ENCODE measurements at regions not wholly inside any gene's neighbourhood (a gene's known extent, or its start where the extent isn't known, plus 50 kb on each side); places are given as distances from the start of the nearest gene placed in this dataset.
"Not testable (repeated sequence)": the region's sequence is repeated elsewhere in the genome, so short reads cannot be mapped to it uniquely, and the experiment has no call there.

GRCh38 chr5:158451203-158451992, 592.5 kb upstream of the CLINT1 start:
- no peaks in the 10 kb centered on the region for H3K4me1 ChIP-seq
- intact Hi-C loops (cut with DNase I), result no loop called here
- WGBS (ENCODE audit: insufficient coverage, low coverage, low lambda C conversion rate, missing lambda C conversion rate), result 38% methylated on average over 8 of the region's 8 CpGs
- no peaks in the 10 kb centered on the region for H3K36me3 ChIP-seq
- TF ChIP-seq CTCF (IDR thresholded peaks at IDR 0.05), result no peak
- TF ChIP-seq POLR2A (IDR thresholded peaks at IDR 0.05), result no peak
- ATAC-seq (peak in 3 of 4 donors; percentile 40 to 88 (median 72)), DNase-seq (no peak)
- no peak overlapping the region for H3K4me3 ChIP-seq
- H3K27me3 ChIP-seq, result no peaks in the 10 kb centered on the region
- H3K27ac ChIP-seq, result no peak overlapping the region
- H3K9me3 ChIP-seq, result no peaks in the 10 kb centered on the region

GRCh38 chr5:158450751-158451171, 591.8 kb upstream of the CLINT1 start:
- Histone ChIP-seq H3K27ac (no peak overlapping the region), H3K4me1 (no peaks in the 10 kb centered on the region), H3K9me3 (no peaks in the 10 kb centered on the region), H3K4me3 (no peak overlapping the region), H3K36me3 (no peaks in the 10 kb centered on the region), H3K27me3 (no peaks in the 10 kb centered on the region)
- TF ChIP-seq CTCF (IDR thresholded peaks at IDR 0.05) (no peak), POLR2A (IDR thresholded peaks at IDR 0.05) (no peak)
- intact Hi-C loops (cut with DNase I), result no loop called here
- WGBS (ENCODE audit: insufficient coverage, low coverage, low lambda C conversion rate, missing lambda C conversion rate), result 77% methylated on average over 5 of the region's 5 CpGs
- no peak for DNase-seq
- ATAC-seq, result no peak

- H3K27ac ChIP-seq; intact Hi-C loops (cut with DNase I); H3K9me3 ChIP-seq; H3K27me3 ChIP-seq; H3K4me3 ChIP-seq; H3K36me3 ChIP-seq; H3K4me1 ChIP-seq: not testable (repeated sequence)
- peak in 1 of 3 donors; percentile 57 for DNase-seq
- ATAC-seq, result peak in 2 of 4 donors; percentile 35 to 38
- WGBS (ENCODE audit: insufficient coverage, low coverage, low lambda C conversion rate, missing lambda C conversion rate), result 28% methylated on average over 2 of the region's 6 CpGs
These were observed 587.8 kb upstream of the CLINT1 start for GRCh38 chr5:158446761-158447160.

- ATAC-seq; H3K27me3 ChIP-seq; H3K36me3 ChIP-seq; H3K4me3 ChIP-seq; DNase-seq; H3K27ac ChIP-seq; H3K9me3 ChIP-seq; intact Hi-C loops (cut with DNase I): not testable (repeated sequence)
- WGBS (ENCODE audit: insufficient coverage, low coverage, low lambda C conversion rate, missing lambda C conversion rate), result 93% methylated on average over 2 of the region's 3 CpGs
- peaks cover 0 to 24% (median 0%) of the 10 kb centered on the region in 4 donors for H3K4me1 ChIP-seq
These were observed 580.3 kb upstream of the CLINT1 start for GRCh38 chr5:158439204-158439603.

- DNase-seq, result no peak
- ATAC-seq, result no peak
- no peak overlapping the region for H3K27ac ChIP-seq
- TF ChIP-seq CTCF (IDR thresholded peaks at IDR 0.05) (no peak), POLR2A (IDR thresholded peaks at IDR 0.05) (no peak)
- H3K4me1 ChIP-seq, result peaks cover 0 to 25% (median 0%) of the 10 kb centered on the region in 4 donors
- H3K27me3 ChIP-seq, result no peaks in the 10 kb centered on the region
- no peak overlapping the region for H3K4me3 ChIP-seq
- no peaks in the 10 kb centered on the region for H3K36me3 ChIP-seq
- WGBS (ENCODE audit: insufficient coverage, low coverage, low lambda C conversion rate, missing lambda C conversion rate), result 88% methylated on average over 2 of the region's 2 CpGs
- intact Hi-C loops (cut with DNase I), result no loop called here
- no peaks in the 10 kb centered on the region for H3K9me3 ChIP-seq
These were observed 577.5 kb upstream of the CLINT1 start for GRCh38 chr5:158436271-158437065.
